ENCODE measurements at regions not wholly inside any gene's neighbourhood (a gene's known extent, or its start where the extent isn't known, plus 50 kb on each side); places are given as distances from the start of the nearest gene placed in this dataset.

- Histone ChIP-seq H3K27me3 (ENCODE audit: control insufficient read depth in 3 of 3, insufficient read depth in 3 of 3, low read length in 2 of 3) (no peaks in the 10 kb centered on the region), H3K36me3 (ENCODE audit: control insufficient read depth in 4 of 4, insufficient read depth in 4 of 4, low read length in 4 of 4) (no peaks in the 10 kb centered on the region), H3K4me1 (ENCODE audit: control insufficient read depth in 5 of 5, insufficient read depth in 5 of 5, low read length in 5 of 5) (no peaks in the 10 kb centered on the region), H3K9me3 (ENCODE audit: control insufficient read depth in 4 of 4, insufficient read depth in 3 of 4, low read length in 3 of 4) (peaks cover 0 to 3% (median 0%) of the 10 kb centered on the region in 4 donors), H3K27ac (ENCODE audit: low read depth in 1 of 2, low read length in 1 of 2) (no peak overlapping the region), H3K9ac (ENCODE audit: insufficient read depth in 1 of 2, low read length in 2 of 2) (no peak overlapping the region), H3K4me3 (no peak overlapping the region)
- ATAC-seq (ENCODE audit: insufficient read depth, low FRiP score) (no peak), DNase-seq (no peak)
- WGBS, 2 donors = 71 to 78% methylated on average over 3 of the region's 3 CpGs
- TF ChIP-seq, protein P1, sequence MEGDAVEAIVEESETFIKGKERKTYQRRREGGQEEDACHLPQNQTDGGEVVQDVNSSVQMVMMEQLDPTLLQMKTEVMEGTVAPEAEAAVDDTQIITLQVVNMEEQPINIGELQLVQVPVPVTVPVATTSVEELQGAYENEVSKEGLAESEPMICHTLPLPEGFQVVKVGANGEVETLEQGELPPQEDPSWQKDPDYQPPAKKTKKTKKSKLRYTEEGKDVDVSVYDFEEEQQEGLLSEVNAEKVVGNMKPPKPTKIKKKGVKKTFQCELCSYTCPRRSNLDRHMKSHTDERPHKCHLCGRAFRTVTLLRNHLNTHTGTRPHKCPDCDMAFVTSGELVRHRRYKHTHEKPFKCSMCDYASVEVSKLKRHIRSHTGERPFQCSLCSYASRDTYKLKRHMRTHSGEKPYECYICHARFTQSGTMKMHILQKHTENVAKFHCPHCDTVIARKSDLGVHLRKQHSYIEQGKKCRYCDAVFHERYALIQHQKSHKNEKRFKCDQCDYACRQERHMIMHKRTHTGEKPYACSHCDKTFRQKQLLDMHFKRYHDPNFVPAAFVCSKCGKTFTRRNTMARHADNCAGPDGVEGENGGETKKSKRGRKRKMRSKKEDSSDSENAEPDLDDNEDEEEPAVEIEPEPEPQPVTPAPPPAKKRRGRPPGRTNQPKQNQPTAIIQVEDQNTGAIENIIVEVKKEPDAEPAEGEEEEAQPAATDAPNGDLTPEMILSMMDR (IDR thresholded peaks at IDR 0.05; ENCODE audit: control extremely low read depth, extremely low read depth) = no peak
Measured at GRCh38 chr4:131366714-131367113, 1782.4 kb upstream of the PCDH10 start.

DNA sequence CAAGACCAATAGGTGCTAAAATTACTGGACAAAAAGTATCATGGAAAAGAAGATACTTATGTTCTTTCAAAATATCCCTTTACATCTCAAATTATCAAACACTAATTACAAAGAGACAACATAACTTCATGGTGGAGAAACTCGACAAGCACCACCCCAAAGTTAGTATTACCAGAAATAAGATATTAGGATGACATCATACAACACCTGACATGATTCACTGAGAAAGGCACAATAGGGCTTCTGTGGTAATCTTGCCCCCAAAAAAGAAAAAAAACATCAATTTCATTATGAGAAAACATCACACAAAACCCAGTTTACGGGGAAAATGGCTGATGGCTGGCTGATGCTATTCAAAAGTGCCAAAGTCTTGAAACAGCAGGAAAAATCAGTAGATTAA is 1781.7 kb upstream of the PCDH10 start:
- no peak overlapping the region for H3K4me3 ChIP-seq
- 87 to 90% methylated on average over 2 of the region's 2 CpGs for WGBS, 2 donors
- H3K27me3 ChIP-seq (ENCODE audit: control insufficient read depth in 3 of 3, insufficient read depth in 3 of 3, low read length in 2 of 3) = no peaks in the 10 kb centered on the region
- ATAC-seq (ENCODE audit: insufficient read depth, low FRiP score) = no peak
- no peak overlapping the region for H3K27ac ChIP-seq (ENCODE audit: low read depth in 1 of 2, low read length in 1 of 2)
- TF ChIP-seq, protein P1 (IDR thresholded peaks at IDR 0.05; ENCODE audit: control extremely low read depth, extremely low read depth) = no peak
- DNase-seq = no peak
- H3K9me3 ChIP-seq (ENCODE audit: control insufficient read depth in 4 of 4, insufficient read depth in 3 of 4, low read length in 3 of 4) = peaks cover 0 to 3% (median 0%) of the 10 kb centered on the region in 4 donors
- no peak overlapping the region for H3K9ac ChIP-seq (ENCODE audit: insufficient read depth in 1 of 2, low read length in 2 of 2)
- H3K4me1 ChIP-seq (ENCODE audit: control insufficient read depth in 5 of 5, insufficient read depth in 5 of 5, low read length in 5 of 5) = no peaks in the 10 kb centered on the region
- no peaks in the 10 kb centered on the region for H3K36me3 ChIP-seq (ENCODE audit: control insufficient read depth in 4 of 4, insufficient read depth in 4 of 4, low read length in 4 of 4)

- Histone ChIP-seq H3K4me3 (no peak overlapping the region), H3K4me1 (ENCODE audit: control insufficient read depth in 5 of 5, insufficient read depth in 5 of 5, low read length in 5 of 5) (no peaks in the 10 kb centered on the region), H3K9ac (ENCODE audit: insufficient read depth in 1 of 2, low read length in 2 of 2) (no peak overlapping the region), H3K27me3 (ENCODE audit: control insufficient read depth in 3 of 3, insufficient read depth in 3 of 3, low read length in 2 of 3) (no peaks in the 10 kb centered on the region), H3K36me3 (ENCODE audit: control insufficient read depth in 4 of 4, insufficient read depth in 4 of 4, low read length in 4 of 4) (no peaks in the 10 kb centered on the region), H3K27ac (ENCODE audit: low read depth in 1 of 2, low read length in 1 of 2) (no peak overlapping the region), H3K9me3 (ENCODE audit: control insufficient read depth in 4 of 4, insufficient read depth in 3 of 4, low read length in 3 of 4) (peaks cover 0 to 3% (median 0%) of the 10 kb centered on the region in 4 donors)
- TF ChIP-seq, protein P1 (IDR thresholded peaks at IDR 0.05; ENCODE audit: control extremely low read depth, extremely low read depth) = no peak
- ATAC-seq (ENCODE audit: insufficient read depth, low FRiP score) = no peak
- peak in 1 of 3 donors; percentile 6 for DNase-seq
Measured at GRCh38 chr4:131370846-131371245, 1778.2 kb upstream of the PCDH10 start.

DNA sequence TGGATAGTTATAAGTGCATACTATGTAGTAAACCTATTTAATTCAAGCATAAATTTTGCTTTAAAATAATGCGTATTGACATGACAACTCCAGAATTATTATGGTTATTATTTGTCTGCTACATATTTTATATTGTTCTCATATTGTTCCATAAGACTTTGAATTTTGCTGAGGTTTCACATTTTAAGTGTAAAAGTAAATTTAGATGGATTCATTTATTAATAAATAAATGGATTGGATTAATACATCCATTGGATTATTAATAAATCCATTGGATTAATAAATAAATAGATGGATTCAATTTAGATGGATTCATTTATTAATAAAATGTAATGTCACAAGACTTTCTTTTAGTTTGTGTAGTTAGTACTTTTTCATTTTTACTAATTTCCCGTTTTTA is 1768.0 kb upstream of the PCDH10 start:
- H3K9me3 ChIP-seq (ENCODE audit: control insufficient read depth in 4 of 4, insufficient read depth in 3 of 4, low read length in 3 of 4) = peaks cover 0 to 5% (median 0%) of the 10 kb centered on the region in 4 donors
- H3K36me3 ChIP-seq (ENCODE audit: control insufficient read depth in 4 of 4, insufficient read depth in 4 of 4, low read length in 4 of 4) = no peaks in the 10 kb centered on the region
- no peak overlapping the region for H3K27ac ChIP-seq (ENCODE audit: low read depth in 1 of 2, low read length in 1 of 2)
- no peak overlapping the region for H3K4me3 ChIP-seq
- H3K4me1 ChIP-seq (ENCODE audit: control insufficient read depth in 5 of 5, insufficient read depth in 5 of 5, low read length in 5 of 5) = no peaks in the 10 kb centered on the region
- WGBS, 2 donors = 88 to 92% methylated on average over 2 of the region's 2 CpGs
- TF ChIP-seq, protein P1 (IDR thresholded peaks at IDR 0.05; ENCODE audit: control extremely low read depth, extremely low read depth) = no peak
- no peak for ATAC-seq (ENCODE audit: insufficient read depth, low FRiP score)
- H3K9ac ChIP-seq (ENCODE audit: insufficient read depth in 1 of 2, low read length in 2 of 2) = no peak overlapping the region
- DNase-seq = no peak
- H3K27me3 ChIP-seq (ENCODE audit: control insufficient read depth in 3 of 3, insufficient read depth in 3 of 3, low read length in 2 of 3) = no peaks in the 10 kb centered on the region

Measured in lung (tissue), 11 donors.